ENCODE measurements at regions not wholly inside any gene's neighbourhood (a gene's known extent, or its start where the extent isn't known, plus 50 kb on each side); places are given as distances from the start of the nearest gene placed in this dataset.

DNA sequence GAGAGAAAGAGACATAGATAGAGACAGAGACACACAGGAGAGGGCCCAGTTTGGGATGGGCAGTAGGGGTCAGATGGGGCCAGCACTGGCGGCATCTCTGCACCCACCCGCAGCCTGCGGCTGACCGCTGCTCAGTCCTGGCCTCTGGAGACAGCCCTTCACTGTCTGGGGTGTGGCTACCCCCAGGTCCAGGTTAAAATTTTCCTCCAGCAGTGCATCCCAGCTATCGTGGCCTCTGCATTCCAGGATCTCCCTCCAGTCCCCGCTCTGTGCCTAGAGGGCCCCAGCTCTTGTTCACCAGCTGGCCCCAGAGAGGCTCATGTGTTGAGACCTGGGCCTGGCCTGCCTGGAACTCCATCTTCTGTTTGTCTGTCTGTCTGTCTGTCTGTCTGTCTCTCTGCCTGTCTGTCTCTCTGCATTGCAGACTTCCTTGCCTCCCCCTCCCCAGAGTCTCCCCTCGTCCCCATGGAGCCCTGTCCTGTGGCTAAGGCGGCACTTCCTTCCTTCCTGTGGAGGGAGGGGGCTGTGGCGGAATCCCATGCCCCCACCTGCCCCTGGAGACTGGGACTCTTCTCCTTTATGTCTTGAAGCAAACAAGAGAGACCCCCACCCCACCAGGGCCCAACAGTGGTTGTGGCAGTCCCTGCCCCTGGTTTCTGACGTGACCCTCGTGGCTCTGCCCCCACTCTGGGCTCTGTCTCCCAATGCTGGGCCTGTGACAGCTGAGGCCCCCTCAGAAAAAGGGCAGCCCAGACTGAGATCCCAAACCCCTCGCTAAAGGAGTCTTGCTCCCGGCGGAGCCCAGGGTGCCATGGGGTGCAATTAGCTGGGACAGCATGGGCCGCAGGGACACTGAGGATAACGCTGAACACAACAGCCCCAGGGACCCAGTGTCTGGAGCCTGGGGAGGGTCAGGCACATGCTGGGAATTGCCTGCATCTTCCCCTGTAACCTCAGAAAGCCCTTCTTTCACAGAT, 241.8 kb downstream of the NPHP4 start:
- no peak for DNase-seq (ENCODE audit: low read depth in 2 of 2)

DNA sequence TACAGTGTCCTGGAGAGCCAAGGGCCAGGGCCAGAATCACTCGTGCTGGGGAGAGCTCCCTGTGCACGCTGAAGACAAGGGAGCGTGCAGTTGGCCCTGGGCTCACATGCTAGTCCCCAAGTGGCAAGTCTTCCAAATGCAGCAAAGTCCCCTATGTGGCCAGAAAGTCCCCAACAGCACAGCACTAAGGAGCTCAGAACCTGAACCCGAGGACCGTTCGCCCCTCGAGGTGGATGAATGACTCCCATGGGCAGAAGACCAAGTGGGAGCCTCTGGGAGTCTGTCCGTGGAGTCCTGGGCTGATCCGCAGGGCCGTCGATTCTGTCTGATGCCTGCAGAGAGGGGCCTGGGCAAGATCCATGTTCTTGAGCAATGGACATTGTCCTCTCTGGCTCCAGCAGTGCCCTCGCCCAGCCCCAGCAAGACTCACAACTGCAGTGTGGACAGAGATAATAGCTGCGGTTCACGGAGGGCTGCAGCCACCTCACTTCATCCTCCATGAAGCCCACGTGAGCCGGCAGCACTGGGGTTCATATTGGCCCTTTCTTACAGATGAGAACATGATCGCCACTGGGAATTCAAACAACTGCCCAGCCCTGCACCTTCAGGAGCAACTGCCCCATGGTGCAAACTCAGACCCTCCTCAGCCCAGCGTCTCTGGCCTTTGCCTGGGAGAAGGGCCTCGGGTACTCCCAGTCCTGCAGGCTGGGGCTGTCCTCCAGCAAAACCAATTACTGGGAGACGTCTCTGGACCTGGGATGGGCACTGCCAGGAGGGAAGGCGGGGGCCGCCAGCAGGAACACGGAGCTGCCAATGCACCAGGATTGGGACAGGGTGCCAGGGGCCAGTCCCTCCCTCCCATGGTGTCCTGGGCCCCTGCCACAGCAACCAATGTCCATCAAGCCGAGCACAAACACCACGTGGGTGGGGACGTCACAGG, 243.7 kb downstream of the NPHP4 start:
- no peak for DNase-seq (ENCODE audit: low read depth in 2 of 2)

DNA sequence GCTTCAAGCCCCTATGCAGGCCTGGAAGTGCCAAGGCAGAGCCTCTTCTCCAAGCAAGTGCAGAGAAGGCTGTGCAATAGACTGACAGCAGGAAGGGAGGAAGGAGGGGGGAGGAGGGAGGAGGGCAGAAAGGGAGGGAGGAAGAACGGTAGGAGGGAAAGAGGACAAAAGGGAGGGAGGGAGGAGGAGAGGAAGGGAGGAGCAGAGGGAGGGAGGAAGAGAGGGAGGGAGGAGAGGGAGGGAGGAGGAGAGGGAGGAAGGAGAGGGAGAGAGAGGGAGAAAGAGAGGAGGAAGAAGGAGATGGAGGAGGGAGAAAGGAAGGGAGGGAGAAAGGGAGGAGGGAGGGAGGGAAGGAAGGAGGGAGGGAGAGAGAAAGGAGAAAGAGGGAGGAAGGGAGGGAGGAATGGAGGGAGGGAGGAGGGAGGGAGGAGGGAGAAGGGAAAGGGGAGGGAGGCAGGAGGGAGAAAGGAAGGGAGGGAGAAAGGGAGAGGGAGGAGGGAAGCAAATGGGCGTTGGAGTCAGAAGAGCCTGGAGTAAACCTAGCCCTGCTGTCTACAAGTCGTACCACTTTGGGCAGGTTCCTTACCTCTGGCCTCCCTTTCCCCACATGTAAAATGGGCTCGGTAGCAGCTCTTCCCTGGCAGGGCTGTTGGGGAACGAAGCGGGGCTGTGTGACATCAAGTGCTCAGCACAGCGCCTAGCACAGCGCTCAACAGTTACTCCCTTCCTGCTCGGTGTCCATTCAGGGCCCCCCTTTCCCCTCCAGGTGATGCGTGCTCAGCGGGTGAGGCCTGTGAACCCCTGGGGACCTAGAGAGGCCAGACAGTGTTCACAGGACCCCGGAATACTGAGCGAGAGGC, 244.6 kb downstream of the NPHP4 start:
- DNase-seq (ENCODE audit: low read depth in 2 of 2), result no peak

DNA sequence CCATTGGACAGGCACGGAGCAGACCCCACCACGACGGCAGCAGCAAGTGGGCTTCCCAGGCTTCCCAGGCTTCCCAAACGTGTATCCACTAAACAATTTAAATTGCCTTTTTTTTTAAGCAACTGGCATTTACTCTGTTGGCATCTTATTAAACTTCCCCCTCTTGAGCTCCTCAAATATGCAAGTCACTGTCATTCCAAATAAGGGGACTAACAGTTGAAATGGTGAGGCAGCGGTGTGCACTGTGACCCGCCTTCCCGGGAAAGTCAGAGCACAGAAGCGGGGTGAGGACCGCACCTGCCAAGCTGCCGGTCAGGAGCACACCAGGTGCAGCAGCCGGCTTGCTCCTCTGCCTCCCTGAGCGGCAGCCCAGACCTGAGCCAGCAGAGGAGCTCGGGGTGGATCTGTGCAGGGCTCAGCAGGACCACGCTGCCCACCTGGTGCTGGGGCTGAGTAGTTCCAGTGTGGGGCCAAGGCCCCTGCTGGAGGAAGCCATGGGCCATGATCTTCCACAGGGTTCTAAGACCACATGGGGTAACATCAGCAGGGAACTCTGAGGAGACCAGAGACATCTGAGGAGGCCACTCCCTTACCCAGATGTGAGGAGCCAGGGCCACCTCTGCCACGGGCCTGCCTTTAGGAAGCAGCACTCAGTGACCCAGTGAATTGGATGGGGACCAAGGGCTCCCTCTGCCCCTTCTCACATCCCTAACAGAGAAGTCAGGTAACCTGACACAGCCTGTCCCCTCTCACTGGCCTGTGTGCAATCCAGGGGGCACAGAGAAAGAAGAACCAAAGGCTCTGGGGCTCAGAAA, 245.4 kb downstream of the NPHP4 start:
- DNase-seq (ENCODE audit: low read depth in 2 of 2), result no peak

DNA sequence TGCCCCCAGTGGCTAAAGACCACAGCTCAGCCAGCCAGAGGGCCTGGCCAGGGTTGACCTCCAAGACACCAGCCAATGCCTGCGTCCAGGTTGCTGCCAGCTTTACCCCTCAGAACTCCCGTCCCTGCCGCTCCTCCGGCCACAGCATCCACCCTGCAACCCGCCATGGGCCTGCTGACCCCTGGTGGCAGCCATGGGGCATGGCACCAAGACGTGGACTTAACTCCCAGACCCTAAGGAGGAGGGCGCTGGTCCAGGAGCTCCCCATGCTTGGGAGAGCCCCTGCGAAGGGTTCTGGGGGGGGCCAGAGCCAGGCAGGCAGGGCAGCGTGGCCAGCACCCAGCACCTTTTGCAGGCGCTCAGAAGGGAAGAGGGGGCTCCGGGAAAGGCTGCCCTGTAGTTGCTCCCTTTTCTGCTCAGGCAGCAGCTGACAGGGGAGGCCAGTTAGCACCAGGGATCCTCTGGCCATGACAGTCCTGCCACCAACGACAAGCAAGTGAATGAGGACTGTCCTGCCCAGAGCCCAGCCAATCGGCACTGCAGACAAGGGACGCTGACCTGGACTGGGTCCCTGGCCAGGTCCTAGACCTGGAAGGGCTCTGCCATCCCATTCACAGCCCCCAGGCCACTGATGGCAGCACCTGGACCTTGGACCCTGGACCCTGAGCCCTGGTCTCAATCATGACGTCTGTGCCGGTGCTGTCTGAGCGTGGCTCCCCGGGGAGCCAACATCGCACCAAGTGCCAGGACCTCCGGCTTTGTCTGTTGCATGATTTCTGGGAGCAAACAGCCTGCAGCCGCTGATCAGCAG, 246.2 kb downstream of the NPHP4 start:
- DNase-seq (ENCODE audit: low read depth in 2 of 2), result peak; percentile 23 to 46

DNA sequence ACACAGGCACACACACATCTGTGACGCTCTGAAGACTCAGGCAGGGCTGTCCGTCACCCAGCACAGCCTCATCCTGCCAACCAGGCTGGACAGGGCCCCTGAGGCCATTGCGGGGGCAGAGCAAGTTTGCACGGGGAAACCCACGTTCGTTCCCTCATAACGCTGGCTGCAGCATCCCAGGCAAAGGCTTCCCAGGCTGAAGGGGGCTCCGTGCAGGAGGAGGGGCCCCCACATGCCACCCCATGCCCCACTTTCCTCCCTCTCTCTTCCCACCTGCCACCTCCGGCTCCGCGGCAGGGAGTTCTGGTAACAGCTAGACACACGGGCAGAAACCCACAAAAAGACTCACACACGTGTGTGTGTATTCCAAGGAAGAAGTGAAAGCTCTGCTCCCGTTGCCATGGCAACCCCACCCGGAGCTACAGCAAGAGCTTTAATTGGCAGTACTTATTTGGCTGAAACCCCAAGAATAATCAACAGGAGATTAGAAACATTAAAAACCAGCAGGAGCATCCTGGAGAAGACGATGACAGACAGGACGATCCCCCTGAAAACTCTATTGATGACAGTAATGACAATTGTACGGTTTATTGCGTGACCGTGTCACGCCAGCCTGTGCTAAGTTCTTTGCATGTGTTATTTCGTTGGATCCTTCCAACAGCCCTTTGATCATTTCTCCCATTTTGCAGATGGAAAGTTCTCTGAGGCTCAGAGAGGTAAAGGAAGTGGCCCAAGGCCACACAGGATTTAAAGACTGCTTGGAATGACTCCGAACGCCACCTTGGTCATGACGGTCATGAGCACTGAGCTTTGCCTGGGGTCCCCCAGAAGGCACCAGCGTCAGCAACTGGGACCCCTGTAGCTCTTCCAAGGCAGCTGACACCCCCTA, 247.1 kb downstream of the NPHP4 start:
- DNase-seq (ENCODE audit: low read depth in 2 of 2), result no peak

DNA sequence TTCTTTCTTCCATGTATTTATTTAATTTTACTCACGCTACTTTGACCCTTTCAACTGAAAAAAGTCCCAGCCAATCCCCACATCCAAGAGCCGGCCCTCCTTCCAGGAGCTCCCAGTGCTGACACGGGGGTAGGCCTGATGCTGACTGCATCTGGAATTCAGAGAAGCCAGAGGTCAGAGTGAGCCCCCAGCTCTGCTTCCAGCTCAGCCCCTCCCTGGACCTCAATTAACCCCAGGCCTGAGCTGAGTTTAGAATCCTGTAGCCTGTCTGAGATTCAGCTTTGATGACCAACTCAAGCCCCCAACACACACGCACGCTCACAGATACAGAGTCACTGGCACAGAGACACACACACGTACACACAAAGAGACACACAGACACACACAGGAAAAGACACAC, 247.9 kb downstream of the NPHP4 start:
- DNase-seq (ENCODE audit: low read depth in 2 of 2), result no peak

DNA sequence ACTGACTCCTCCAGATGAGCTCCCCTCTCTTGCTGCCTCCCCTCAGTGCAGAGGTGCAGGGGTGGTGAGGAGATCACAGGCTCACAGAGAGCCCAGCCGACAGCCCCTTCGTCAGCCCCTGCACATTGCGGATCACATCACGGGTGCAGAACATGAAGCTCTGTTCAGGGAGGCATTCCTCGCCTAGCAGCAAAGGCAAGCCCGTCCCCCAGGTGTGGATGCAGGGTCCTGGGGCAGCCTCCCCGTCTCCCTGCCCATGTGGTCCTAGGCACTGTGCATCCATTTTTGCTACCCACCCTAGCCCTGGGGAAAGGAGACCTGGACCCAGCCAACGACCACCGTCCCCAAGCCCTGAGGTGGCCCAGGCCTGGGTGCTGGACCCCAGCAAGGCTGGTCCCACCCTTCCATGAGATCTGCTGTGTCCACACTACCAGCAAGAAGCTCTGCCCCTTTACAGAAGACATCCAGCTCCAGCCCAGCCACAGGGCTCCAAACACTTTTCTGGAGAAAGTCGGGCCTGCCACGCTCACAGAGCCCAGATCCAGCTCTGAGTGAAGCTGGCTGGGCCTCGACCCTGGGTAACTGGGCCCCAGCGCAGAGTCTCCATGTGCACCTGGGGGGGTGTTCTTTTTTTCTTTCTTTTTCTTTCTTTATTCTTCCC, 248.7 kb downstream of the NPHP4 start:
- no peak for DNase-seq (ENCODE audit: low read depth in 2 of 2)

DNA sequence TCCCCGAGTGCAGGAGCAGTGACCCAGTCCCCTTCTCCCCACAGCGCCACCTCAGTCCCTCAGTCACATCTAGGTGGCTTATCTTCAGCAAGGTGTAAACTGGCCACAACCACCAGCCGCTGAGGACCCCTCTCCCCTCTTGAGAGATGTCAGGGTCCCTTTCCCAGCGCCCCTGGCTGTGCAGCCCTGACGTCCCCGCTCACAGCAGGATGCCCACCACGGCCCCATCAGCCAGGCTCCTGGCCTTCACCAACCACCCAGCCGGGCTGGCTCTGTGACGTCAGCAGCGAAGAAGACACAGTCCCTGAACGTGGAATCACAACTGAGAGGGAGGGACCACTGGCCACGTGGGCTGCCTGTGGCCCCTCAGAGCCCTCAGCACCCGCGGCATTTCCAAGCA, 249.4 kb downstream of the NPHP4 start:
- no peak for DNase-seq (ENCODE audit: low read depth in 2 of 2)

DNA sequence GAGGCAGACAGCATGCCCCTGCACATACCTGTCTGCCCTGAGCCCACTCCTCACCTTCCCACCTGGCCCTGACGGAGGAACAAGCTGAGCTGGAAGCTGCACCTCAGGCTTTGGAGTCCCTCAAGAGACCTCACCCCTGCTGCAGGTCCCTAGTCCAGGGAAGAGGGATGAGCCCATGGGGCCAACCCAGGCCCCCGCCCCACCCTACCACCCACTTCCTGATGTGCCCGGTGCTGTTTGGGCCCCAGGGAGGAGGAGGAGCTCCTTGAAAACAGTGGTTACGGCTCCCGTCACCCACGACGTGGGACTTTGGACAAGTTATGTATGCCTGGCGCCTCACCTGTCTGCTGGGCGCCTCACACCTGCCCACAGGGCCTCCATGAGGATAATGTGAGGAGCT, 250.2 kb downstream of the NPHP4 start:
- DNase-seq (ENCODE audit: low read depth in 2 of 2), result no peak

DNA sequence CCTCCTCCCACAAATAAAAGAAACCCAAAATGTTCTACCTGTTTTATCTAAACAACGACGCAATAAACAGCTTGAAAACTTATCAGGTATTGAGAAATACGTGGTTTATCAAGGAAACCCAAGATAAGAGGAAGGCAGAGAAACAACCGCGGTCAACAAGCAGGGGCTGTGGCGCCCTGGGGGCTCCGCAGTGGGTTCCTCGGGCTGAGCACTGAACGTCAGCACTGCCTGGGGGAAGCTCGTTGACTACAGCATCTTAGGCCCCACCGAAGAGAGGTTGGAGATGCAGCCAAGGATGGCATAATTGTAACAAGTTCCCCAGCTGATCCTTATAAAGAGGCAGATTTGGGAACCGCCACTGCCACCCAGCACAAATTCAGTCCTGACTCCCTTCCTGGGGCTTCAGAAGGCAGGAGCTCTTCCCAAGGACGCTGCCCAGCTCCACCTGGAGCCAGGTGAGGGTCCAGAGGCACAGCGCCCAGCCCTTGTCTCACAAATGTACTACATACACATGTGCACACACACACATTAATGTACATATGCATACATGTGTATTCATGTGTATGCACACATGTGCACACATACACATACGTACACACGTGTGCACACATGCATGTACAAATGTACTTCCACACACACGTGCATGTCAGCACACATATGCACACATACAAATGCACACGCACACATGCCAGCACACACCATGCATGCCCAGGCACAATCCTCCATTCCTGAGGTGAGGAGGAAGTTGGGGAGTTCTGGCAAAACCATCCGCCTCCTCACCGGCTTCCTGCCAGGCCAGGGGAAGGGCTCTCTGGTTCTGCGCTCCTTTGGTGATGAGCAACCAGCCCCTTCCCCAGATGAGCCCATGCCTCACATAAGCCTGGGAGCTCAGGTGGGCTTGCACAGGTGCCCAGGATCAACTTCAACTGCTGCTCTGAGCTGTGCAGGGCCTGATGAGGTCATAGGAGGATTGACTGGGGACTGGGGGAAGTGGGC, 251.1 kb downstream of the NPHP4 start:
- DNase-seq (ENCODE audit: low read depth in 2 of 2), result no peak

DNA sequence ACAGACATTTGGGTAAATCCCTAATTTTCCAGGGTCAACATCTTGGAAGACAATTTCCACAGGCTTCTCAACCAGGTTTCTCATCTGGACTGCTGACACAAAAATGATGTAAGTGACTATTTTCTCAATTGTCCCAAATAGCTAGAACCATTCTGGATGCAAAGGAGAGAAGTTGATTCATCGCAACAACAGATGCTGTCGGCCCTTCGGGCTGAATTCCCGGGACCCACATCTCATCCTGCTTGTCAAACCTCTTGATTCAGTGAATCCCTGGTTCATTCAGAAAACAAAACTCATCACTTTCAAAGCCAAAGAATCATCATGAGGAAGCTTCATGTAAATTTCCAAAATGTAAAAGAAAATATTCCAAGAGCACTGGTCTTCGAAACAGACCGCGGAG, 251.8 kb downstream of the NPHP4 start:
- no peak for DNase-seq (ENCODE audit: low read depth in 2 of 2)

DNA sequence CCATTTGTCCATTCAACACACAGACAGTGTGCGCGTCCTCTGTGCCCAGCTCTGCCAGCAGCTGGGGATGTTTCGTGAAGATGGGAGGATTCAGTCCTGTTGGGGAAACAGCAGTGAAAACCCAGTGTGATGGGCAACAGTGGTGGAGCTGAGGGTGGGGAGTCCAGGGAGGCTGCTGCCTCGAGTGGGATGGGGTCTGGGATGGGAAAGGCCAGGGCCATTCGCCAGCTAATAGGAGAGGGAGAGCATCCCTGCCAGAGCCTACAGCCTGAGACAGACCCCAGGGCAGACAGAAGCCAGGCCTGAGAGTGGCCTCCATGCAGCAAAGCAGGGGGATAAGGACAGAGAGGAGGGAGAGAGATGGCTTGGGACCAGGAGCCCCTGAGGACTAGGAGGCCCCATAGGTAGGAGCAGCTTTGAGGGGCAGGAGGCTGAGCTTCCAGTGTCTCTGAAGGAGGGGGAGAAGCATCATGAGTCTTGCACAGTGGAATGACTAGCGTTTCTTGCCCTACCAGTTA, 252.6 kb downstream of the NPHP4 start:
- DNase-seq (ENCODE audit: low read depth in 2 of 2), result no peak

DNA sequence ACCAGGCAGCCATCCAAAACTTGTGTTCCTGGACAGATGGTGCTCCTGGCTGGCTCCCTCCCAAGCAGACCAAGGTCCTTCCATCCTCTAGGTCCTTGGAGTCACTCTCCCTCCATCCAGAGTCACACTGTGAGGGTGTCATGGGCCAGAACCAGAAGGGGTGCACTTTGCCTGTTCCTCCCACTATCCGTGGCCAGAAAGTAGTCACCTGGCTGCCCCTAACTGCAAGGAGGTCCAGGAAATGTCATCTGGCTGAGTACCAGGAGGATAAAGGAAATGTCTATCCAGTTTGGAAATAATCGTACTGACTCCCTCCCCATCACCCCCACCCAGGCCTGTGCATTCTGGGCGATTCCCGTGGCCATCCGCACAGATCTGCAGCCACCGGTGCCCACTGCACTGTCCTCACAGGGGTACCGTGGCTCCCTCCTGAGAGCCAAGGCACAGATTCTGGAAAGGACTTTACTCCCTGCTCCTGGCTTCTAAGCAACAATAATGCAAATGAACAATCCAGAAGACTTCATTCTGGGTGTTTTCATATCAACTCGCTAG, 253.2 kb downstream of the NPHP4 start:
- no peak for DNase-seq (ENCODE audit: low read depth in 2 of 2)

DNA sequence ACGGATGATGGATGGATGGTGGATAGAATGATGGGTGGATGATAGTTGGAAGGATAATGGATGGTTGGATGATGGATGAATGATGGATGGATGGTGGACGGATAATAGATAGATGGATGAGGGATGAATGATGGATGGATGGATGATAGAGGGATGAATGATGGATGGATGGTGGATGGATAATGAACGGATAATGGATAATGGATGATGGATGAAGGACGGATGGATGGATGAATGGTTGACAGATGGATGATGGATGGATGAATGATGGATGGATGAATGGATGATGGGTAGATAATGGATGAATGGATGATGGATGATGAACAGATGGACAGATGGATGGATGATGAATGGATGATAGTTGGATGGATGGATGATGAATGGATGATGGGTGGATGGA, 255.1 kb downstream of the NPHP4 start:
- no peak for DNase-seq (ENCODE audit: low read depth in 2 of 2)

DNA sequence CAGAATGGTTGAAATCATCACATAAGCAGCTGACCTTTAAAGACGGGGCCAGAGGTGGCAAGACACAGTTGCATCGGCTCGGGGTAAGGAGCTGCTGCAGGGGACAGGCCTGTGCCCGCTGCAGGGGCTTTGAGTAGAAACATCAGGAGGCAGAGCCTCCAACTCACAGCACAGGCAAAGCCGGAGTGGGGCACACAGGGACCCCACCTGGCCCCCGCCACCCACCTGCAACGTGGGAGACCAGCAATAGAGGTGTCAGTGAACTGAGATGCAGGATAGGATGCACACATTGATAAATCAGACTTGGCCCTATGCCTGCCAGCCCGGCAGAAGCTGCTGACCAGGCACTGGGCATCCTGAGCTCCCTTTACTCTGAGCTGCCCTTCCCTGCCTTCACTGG, 257.2 kb downstream of the NPHP4 start:
- no peak for DNase-seq (ENCODE audit: low read depth in 2 of 2)

DNA sequence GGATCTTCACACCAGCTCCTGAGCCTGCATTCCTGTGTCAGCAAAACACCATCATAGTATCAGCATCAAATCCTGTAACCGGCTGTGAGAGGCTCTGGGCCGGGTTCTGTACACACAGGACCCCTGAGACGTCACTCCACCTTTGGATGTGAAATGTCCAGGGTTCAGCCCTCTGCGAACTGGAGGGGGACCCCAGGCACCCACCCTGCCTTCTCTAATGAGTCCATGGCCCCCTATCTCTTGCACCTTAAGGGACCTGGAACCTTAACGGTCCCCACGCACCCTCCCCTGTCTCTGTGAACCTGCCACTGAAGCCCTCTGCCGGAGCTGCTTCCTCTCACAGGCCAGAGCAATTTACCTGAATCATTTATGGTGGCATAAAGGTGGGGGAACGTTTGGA, 257.8 kb downstream of the NPHP4 start:
- no peak for DNase-seq (ENCODE audit: low read depth in 2 of 2)

All from stimulated activated CD4-positive, alpha-beta T cell treated with anti-CD3 and anti-CD28 coated beads, Interleukin-12 subunit alpha, Interleukin-12 subunit beta, amount 100 ng/mL, for 24 hours (primary cell).